ENCODE measurements at regions not wholly inside any gene's neighbourhood (a gene's known extent, or its start where the extent isn't known, plus 50 kb on each side); places are given as distances from the start of the nearest gene placed in this dataset.

GRCh38 chr2:234147335-234147861, 96.9 kb downstream of the SPP2 start:
- no peak for TF ChIP-seq CTCF (IDR thresholded peaks at IDR 0.05; ENCODE audit: control insufficient read depth, extremely low read depth, insufficient read depth)
- DNase-seq (ENCODE audit: low read depth), result no peak
- H3K4me3 ChIP-seq (ENCODE audit: low read depth, low read length), result no peak overlapping the region

GRCh38 chr2:234146087-234146826, 95.8 kb downstream of the SPP2 start:
- H3K4me3 ChIP-seq (ENCODE audit: low read depth, low read length), result no peak overlapping the region
- TF ChIP-seq CTCF (IDR thresholded peaks at IDR 0.05; ENCODE audit: control insufficient read depth, extremely low read depth, insufficient read depth), result no peak

GRCh38 chr2:234145511-234145910, 95.0 kb downstream of the SPP2 start:
- no peak for TF ChIP-seq CTCF (IDR thresholded peaks at IDR 0.05; ENCODE audit: control insufficient read depth, extremely low read depth, insufficient read depth)
- DNase-seq (ENCODE audit: low read depth), result no peak
- no peak overlapping the region for H3K4me3 ChIP-seq (ENCODE audit: low read depth, low read length)

More at GRCh38 chr2:234146087-234146826, 95.8 kb downstream of the SPP2 start:
- DNase-seq (ENCODE audit: low read depth), result no peak

GRCh38 chr2:234145057-234145456, 94.6 kb downstream of the SPP2 start:
- TF ChIP-seq CTCF (IDR thresholded peaks at IDR 0.05; ENCODE audit: control insufficient read depth, extremely low read depth, insufficient read depth), result no peak
- DNase-seq (ENCODE audit: low read depth), result no peak
- no peak overlapping the region for H3K4me3 ChIP-seq (ENCODE audit: low read depth, low read length)

GRCh38 chr2:234143896-234144295, 93.4 kb downstream of the SPP2 start:
- TF ChIP-seq CTCF (IDR thresholded peaks at IDR 0.05; ENCODE audit: control insufficient read depth, extremely low read depth, insufficient read depth), result no peak
- H3K4me3 ChIP-seq (ENCODE audit: low read depth, low read length), result no peak overlapping the region
- DNase-seq (ENCODE audit: low read depth), result no peak

- DNase-seq (ENCODE audit: low read depth), result no peak
- H3K4me3 ChIP-seq (ENCODE audit: low read depth, low read length), result no peak overlapping the region
- no peak for TF ChIP-seq CTCF (IDR thresholded peaks at IDR 0.05; ENCODE audit: control insufficient read depth, extremely low read depth, insufficient read depth)
Measured at GRCh38 chr2:234142530-234142929, 92.0 kb downstream of the SPP2 start.

- no peak overlapping the region for H3K4me3 ChIP-seq (ENCODE audit: low read depth, low read length)
- no peak for DNase-seq (ENCODE audit: low read depth)
- no peak for TF ChIP-seq CTCF (IDR thresholded peaks at IDR 0.05; ENCODE audit: control insufficient read depth, extremely low read depth, insufficient read depth)
Measured at GRCh38 chr2:234139755-234140154, 89.3 kb downstream of the SPP2 start.

Data from LNCaP clone FGC (cell line).